Calu3 (cell line): ENCODE measurements at regions not wholly inside any gene's neighbourhood (a gene's known extent, or its start where the extent isn't known, plus 50 kb on each side); places are given as distances from the start of the nearest gene placed in this dataset.

ENCODE experiments used
- BruUV-seq: library from RNA; stranded (reverse); fragments of 400-500 nt; replicated peaks from 2 replicates; lab custom pipeline; 2021; lab: Mats Ljungman, UMichigan
- CTCF ChIA-PET: fragments of 300-600 bp; sonication (Branson Sonifier 250); formaldehyde crosslinking; loops from one replicate; lab custom pipeline; 2022; ENCODE audit warnings: antibody characterized with exemption; lab: Charles Lee
- DNase-seq: peaks from one replicate; pipeline ENCODE4 v3.0.0; 2022
- H3K27ac Mint-ChIP-seq: one replicate; pipeline ENCODE4 v1.8.0; 2022; ENCODE audit warnings: mixed read lengths; ENCODE audit not compliant: unreplicated experiment
- H3K27me3 Mint-ChIP-seq: one replicate; pipeline ENCODE4 v1.8.0; 2022; ENCODE audit warnings: mixed read lengths; ENCODE audit not compliant: unreplicated experiment
- H3K36me3 Mint-ChIP-seq: one replicate; pipeline ENCODE4 v1.8.0; 2022; ENCODE audit warnings: mild to moderate bottlenecking, moderate library complexity, mixed read lengths; ENCODE audit not compliant: insufficient read depth, unreplicated experiment
- H3K4me1 Mint-ChIP-seq: one replicate; pipeline ENCODE4 v1.8.0; 2022; ENCODE audit warnings: mild to moderate bottlenecking, low read depth, mixed read lengths; ENCODE audit not compliant: unreplicated experiment
- H3K4me3 Mint-ChIP-seq: one replicate; pipeline ENCODE4 v1.8.0; 2022; ENCODE audit warnings: mild to moderate bottlenecking, low read depth, moderate library complexity, mixed read lengths; ENCODE audit not compliant: unreplicated experiment
- H3K9me3 Mint-ChIP-seq: one replicate; pipeline ENCODE4 v1.8.0; 2022; ENCODE audit warnings: low read depth, mixed read lengths; ENCODE audit not compliant: unreplicated experiment
- intact Hi-C: fragments of 100-400 bp; cut with micrococcal nuclease; formaldehyde crosslinking; loops from one replicate; pipeline ENCODE4 v1.10.0; 2022; ENCODE audit not compliant: unreplicated experiment
- TF ChIP-seq, protein P1 (sequence below): fragments of 200-600 bp; IDR thresholded peaks from one replicate; pipeline ENCODE4 v1.8.0; 2022; ENCODE audit warnings: antibody characterized with exemption; ENCODE audit not compliant: unreplicated experiment

- Mint-ChIP-seq H3K27ac (no peak overlapping the region), H3K9me3 (peaks cover 9% of the 10 kb centered on the region), H3K4me3 (no peak overlapping the region), H3K4me1 (no peaks in the 10 kb centered on the region), H3K36me3 (no peaks in the 10 kb centered on the region), H3K27me3 (no peaks in the 10 kb centered on the region)
- CTCF ChIA-PET, result no interaction called here
- intact Hi-C loops, result no loop called here
- TF ChIP-seq, protein P1, sequence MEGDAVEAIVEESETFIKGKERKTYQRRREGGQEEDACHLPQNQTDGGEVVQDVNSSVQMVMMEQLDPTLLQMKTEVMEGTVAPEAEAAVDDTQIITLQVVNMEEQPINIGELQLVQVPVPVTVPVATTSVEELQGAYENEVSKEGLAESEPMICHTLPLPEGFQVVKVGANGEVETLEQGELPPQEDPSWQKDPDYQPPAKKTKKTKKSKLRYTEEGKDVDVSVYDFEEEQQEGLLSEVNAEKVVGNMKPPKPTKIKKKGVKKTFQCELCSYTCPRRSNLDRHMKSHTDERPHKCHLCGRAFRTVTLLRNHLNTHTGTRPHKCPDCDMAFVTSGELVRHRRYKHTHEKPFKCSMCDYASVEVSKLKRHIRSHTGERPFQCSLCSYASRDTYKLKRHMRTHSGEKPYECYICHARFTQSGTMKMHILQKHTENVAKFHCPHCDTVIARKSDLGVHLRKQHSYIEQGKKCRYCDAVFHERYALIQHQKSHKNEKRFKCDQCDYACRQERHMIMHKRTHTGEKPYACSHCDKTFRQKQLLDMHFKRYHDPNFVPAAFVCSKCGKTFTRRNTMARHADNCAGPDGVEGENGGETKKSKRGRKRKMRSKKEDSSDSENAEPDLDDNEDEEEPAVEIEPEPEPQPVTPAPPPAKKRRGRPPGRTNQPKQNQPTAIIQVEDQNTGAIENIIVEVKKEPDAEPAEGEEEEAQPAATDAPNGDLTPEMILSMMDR, result no peak
- BruUV-seq, result no TSS peak
- no peak for DNase-seq
These were observed 671.1 kb upstream of the CELF2 start for GRCh38 chr10:10346390-10347150.

DNA sequence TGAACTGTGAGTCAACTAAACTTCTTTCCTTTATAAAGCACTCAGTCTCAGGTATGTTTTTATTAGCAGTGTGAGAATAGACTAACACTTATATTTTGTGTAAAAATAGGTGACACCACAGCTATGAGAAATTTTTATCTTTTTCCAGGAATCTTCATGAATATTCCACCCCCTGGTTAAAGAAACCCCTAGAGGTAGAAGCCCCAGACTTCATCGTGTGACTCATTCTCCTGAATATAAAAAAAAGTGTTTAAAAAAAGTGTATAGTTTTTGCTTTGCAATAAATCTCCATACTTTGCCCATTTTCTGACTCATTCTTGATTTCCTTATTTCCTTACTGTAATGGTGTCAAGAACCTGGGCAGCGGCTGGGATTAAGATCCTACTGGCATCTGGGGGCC, 667.6 kb upstream of the CELF2 start:
- no peak for DNase-seq
- no peaks in the 10 kb centered on the region for H3K4me1 Mint-ChIP-seq
- intact Hi-C loops, result no loop called here
- no TSS peak for BruUV-seq
- TF ChIP-seq, protein P1, result no peak
- H3K36me3 Mint-ChIP-seq, result no peaks in the 10 kb centered on the region
- H3K27ac Mint-ChIP-seq, result no peak overlapping the region
- CTCF ChIA-PET, result no interaction called here
- no peaks in the 10 kb centered on the region for H3K27me3 Mint-ChIP-seq
- peaks cover 14% of the 10 kb centered on the region for H3K9me3 Mint-ChIP-seq
- H3K4me3 Mint-ChIP-seq, result no peak overlapping the region

DNA sequence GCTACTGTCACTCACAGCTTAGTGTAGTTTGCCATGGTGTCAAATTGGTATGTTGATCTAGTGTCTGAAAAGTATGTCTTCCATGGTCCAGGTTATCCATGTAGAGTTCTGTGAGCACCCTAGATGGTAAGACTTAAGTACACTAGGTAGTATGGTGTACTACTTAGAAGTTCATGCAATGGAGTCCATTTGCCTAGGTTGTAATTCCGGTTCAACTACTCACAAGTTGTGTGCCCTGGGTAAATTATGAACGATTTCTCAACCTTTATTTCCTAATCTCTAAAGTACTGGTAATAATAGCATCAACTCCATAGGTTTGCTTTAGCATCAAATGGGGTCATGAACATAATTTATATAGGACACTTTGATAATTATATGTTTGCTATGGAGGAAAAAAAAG, 666.2 kb upstream of the CELF2 start:
- no TSS peak for BruUV-seq
- CTCF ChIA-PET, result no interaction called here
- Mint-ChIP-seq H3K9me3 (peaks cover 15% of the 10 kb centered on the region), H3K27ac (no peak overlapping the region), H3K27me3 (no peaks in the 10 kb centered on the region), H3K4me1 (no peaks in the 10 kb centered on the region), H3K36me3 (no peaks in the 10 kb centered on the region), H3K4me3 (no peak overlapping the region)
- TF ChIP-seq, protein P1, result no peak
- no peak for DNase-seq
- intact Hi-C loops, result no loop called here

- Mint-ChIP-seq H3K27ac (no peak overlapping the region), H3K36me3 (no peaks in the 10 kb centered on the region), H3K4me1 (no peaks in the 10 kb centered on the region), H3K27me3 (no peaks in the 10 kb centered on the region), H3K9me3 (peaks cover 12% of the 10 kb centered on the region), H3K4me3 (no peak overlapping the region)
- CTCF ChIA-PET, result no interaction called here
- TF ChIP-seq, protein P1, result no peak
- no TSS peak for BruUV-seq
- no peak for DNase-seq
- intact Hi-C loops, result no loop called here
These were observed 664.3 kb upstream of the CELF2 start for GRCh38 chr10:10353326-10353868.
